ENCODE measurements at regions not wholly inside any gene's neighbourhood (a gene's known extent, or its start where the extent isn't known, plus 50 kb on each side); places are given as distances from the start of the nearest gene placed in this dataset.
"Not testable (repeated sequence)": the region's sequence is repeated elsewhere in the genome, so short reads cannot be mapped to it uniquely, and the experiment has no call there.

- Mint-ChIP-seq H3K4me1 (no peaks in the 10 kb centered on the region), H3K9me3 (no peaks in the 10 kb centered on the region), H3K27ac (no peak overlapping the region), H3K36me3 (no peaks in the 10 kb centered on the region), H3K4me3 (no peak overlapping the region)
- no peak for DNase-seq (ENCODE audit: low spot score in 2 of 2)
- ATAC-seq = no peak
These were observed 118.7 kb upstream of the TBX18 start for GRCh38 chr6:84882768-84883766.

- not testable (repeated sequence) for H3K4me3 Mint-ChIP-seq; H3K27ac Mint-ChIP-seq; H3K36me3 Mint-ChIP-seq; ATAC-seq; H3K4me1 Mint-ChIP-seq; DNase-seq (ENCODE audit: low spot score in 2 of 2); H3K9me3 Mint-ChIP-seq
These were observed 115.0 kb upstream of the TBX18 start for GRCh38 chr6:84879385-84879784.

- ATAC-seq = no peak
- H3K27ac Mint-ChIP-seq = no peak overlapping the region
- no peak for DNase-seq (ENCODE audit: low spot score in 2 of 2)
- peaks cover 4% of the 10 kb centered on the region for H3K9me3 Mint-ChIP-seq
- no peaks in the 10 kb centered on the region for H3K4me1 Mint-ChIP-seq
- no peaks in the 10 kb centered on the region for H3K36me3 Mint-ChIP-seq
- H3K4me3 Mint-ChIP-seq = no peak overlapping the region
These were observed 113.3 kb upstream of the TBX18 start for GRCh38 chr6:84877515-84878210.

GRCh38 chr6:84876723-84877514, 112.5 kb upstream of the TBX18 start:
- H3K4me1 Mint-ChIP-seq = no peaks in the 10 kb centered on the region
- H3K36me3 Mint-ChIP-seq = no peaks in the 10 kb centered on the region
- no peak overlapping the region for H3K27ac Mint-ChIP-seq
- no peak overlapping the region for H3K4me3 Mint-ChIP-seq
- peaks cover 4% of the 10 kb centered on the region for H3K9me3 Mint-ChIP-seq
- no peak for DNase-seq (ENCODE audit: low spot score in 2 of 2)
- no peak for ATAC-seq

GRCh38 chr6:84872996-84873723, 108.8 kb upstream of the TBX18 start:
- no peak overlapping the region for H3K27ac Mint-ChIP-seq
- no peaks in the 10 kb centered on the region for H3K4me1 Mint-ChIP-seq
- ATAC-seq (no peak), DNase-seq (ENCODE audit: low spot score in 2 of 2) (no peak)
- no peak overlapping the region for H3K4me3 Mint-ChIP-seq
- H3K36me3 Mint-ChIP-seq = no peaks in the 10 kb centered on the region
- peaks cover 6% of the 10 kb centered on the region for H3K9me3 Mint-ChIP-seq

- DNase-seq (ENCODE audit: low spot score in 2 of 2) = no peak
- H3K27ac Mint-ChIP-seq = no peak overlapping the region
- H3K4me3 Mint-ChIP-seq = no peak overlapping the region
- H3K36me3 Mint-ChIP-seq = no peaks in the 10 kb centered on the region
- peaks cover 2% of the 10 kb centered on the region for H3K9me3 Mint-ChIP-seq
- ATAC-seq = no peak
- no peaks in the 10 kb centered on the region for H3K4me1 Mint-ChIP-seq
These were observed 107.5 kb upstream of the TBX18 start for GRCh38 chr6:84871925-84872324.

GRCh38 chr6:84870672-84871071, 106.3 kb upstream of the TBX18 start:
- Mint-ChIP-seq H3K9me3 (peaks cover 2% of the 10 kb centered on the region), H3K4me1 (no peaks in the 10 kb centered on the region), H3K27ac (no peak overlapping the region), H3K36me3 (no peaks in the 10 kb centered on the region), H3K4me3 (no peak overlapping the region)
- ATAC-seq (no peak), DNase-seq (ENCODE audit: low spot score in 2 of 2) (no peak)

GRCh38 chr6:84868149-84868548, 103.8 kb upstream of the TBX18 start:
- no peak for DNase-seq (ENCODE audit: low spot score in 2 of 2)
- no peaks in the 10 kb centered on the region for H3K4me1 Mint-ChIP-seq
- peaks cover 5% of the 10 kb centered on the region for H3K9me3 Mint-ChIP-seq
- H3K27ac Mint-ChIP-seq = no peak overlapping the region
- no peaks in the 10 kb centered on the region for H3K36me3 Mint-ChIP-seq
- H3K4me3 Mint-ChIP-seq = no peak overlapping the region
- no peak for ATAC-seq

GRCh38 chr6:84867521-84867920, 103.1 kb upstream of the TBX18 start:
- H3K36me3 Mint-ChIP-seq = no peaks in the 10 kb centered on the region
- ATAC-seq (no peak), DNase-seq (ENCODE audit: low spot score in 2 of 2) (no peak)
- no peaks in the 10 kb centered on the region for H3K4me1 Mint-ChIP-seq
- no peak overlapping the region for H3K4me3 Mint-ChIP-seq
- peaks cover 5% of the 10 kb centered on the region for H3K9me3 Mint-ChIP-seq
- H3K27ac Mint-ChIP-seq = no peak overlapping the region

- Mint-ChIP-seq H3K4me1 (no peaks in the 10 kb centered on the region), H3K4me3 (no peak overlapping the region), H3K27ac (no peak overlapping the region), H3K36me3 (no peaks in the 10 kb centered on the region), H3K9me3 (peaks cover 5% of the 10 kb centered on the region)
- no peak for ATAC-seq
- no peak for DNase-seq (ENCODE audit: low spot score in 2 of 2)
These were observed 102.3 kb upstream of the TBX18 start for GRCh38 chr6:84866715-84867114.

GRCh38 chr6:84865372-84865771, 101.0 kb upstream of the TBX18 start:
- DNase-seq (ENCODE audit: low spot score in 2 of 2); ATAC-seq; H3K36me3 Mint-ChIP-seq; H3K27ac Mint-ChIP-seq; H3K4me3 Mint-ChIP-seq; H3K9me3 Mint-ChIP-seq; H3K4me1 Mint-ChIP-seq: not testable (repeated sequence)

GRCh38 chr6:84862843-84863242, 98.4 kb upstream of the TBX18 start:
- ATAC-seq = no peak
- H3K4me1 Mint-ChIP-seq = no peaks in the 10 kb centered on the region
- H3K36me3 Mint-ChIP-seq = no peaks in the 10 kb centered on the region
- H3K27ac Mint-ChIP-seq = no peak overlapping the region
- no peak for DNase-seq (ENCODE audit: low spot score in 2 of 2)
- H3K9me3 Mint-ChIP-seq = peaks cover 5% of the 10 kb centered on the region
- no peak overlapping the region for H3K4me3 Mint-ChIP-seq

- Mint-ChIP-seq H3K4me3 (no peak overlapping the region), H3K9me3 (peaks cover 5% of the 10 kb centered on the region), H3K36me3 (no peaks in the 10 kb centered on the region), H3K27ac (no peak overlapping the region), H3K4me1 (no peaks in the 10 kb centered on the region)
- ATAC-seq (no peak), DNase-seq (ENCODE audit: low spot score in 2 of 2) (no peak)
These were observed 96.5 kb upstream of the TBX18 start for GRCh38 chr6:84860920-84861319.

- ATAC-seq (no peak), DNase-seq (ENCODE audit: low spot score in 2 of 2) (no peak)
- no peaks in the 10 kb centered on the region for H3K4me1 Mint-ChIP-seq
- no peak overlapping the region for H3K4me3 Mint-ChIP-seq
- peaks cover 5% of the 10 kb centered on the region for H3K9me3 Mint-ChIP-seq
- H3K27ac Mint-ChIP-seq = no peak overlapping the region
- H3K36me3 Mint-ChIP-seq = no peaks in the 10 kb centered on the region
These were observed 96.1 kb upstream of the TBX18 start for GRCh38 chr6:84860509-84860908.
